Middle frontal gyrus (tissue), 1 donor: ENCODE measurements at regions not wholly inside any gene's neighbourhood (a gene's known extent, or its start where the extent isn't known, plus 50 kb on each side); places are given as distances from the start of the nearest gene placed in this dataset.
"Not testable (repeated sequence)": the region's sequence is repeated elsewhere in the genome, so short reads cannot be mapped to it uniquely, and the experiment has no call there.

Experiments used
- DNase-seq: peaks from one replicate; pipeline ENCODE4 v3.0.0-alpha.2; 2015; ENCODE audit warnings: low spot score; ENCODE audit errors: extremely low spot score

- DNase-seq, result no peak
These were observed 1392.9 kb upstream of the NUDT12 start for GRCh38 chr5:104955479-104955878.

- DNase-seq, result no peak
These were observed 1390.3 kb upstream of the NUDT12 start for GRCh38 chr5:104952876-104953275.

GRCh38 chr5:104951829-104952228 lies 1389.2 kb upstream of the NUDT12 start:
- DNase-seq, result no peak

- no peak for DNase-seq
These were observed 1384.5 kb upstream of the NUDT12 start for GRCh38 chr5:104947076-104947475.

DNA sequence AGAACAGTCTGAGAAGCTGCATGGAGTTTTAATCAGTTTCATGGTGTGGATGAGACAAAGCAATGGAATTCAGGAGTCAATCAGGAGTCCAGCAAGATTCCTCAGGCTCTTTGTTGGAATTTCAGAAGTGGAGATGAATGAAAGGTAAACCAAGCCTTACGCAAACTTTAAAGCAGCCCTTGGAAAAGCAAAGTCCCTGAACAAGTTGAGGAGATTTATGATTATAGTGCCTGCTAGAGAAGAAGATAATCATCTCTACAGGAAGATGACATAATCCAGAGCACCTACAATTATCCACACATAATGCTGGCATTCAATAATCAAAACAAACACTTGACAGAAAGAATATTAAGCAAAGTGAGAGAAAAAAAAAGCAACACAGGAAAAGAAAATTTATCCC lies 1380.1 kb upstream of the NUDT12 start:
- DNase-seq, result no peak

DNA sequence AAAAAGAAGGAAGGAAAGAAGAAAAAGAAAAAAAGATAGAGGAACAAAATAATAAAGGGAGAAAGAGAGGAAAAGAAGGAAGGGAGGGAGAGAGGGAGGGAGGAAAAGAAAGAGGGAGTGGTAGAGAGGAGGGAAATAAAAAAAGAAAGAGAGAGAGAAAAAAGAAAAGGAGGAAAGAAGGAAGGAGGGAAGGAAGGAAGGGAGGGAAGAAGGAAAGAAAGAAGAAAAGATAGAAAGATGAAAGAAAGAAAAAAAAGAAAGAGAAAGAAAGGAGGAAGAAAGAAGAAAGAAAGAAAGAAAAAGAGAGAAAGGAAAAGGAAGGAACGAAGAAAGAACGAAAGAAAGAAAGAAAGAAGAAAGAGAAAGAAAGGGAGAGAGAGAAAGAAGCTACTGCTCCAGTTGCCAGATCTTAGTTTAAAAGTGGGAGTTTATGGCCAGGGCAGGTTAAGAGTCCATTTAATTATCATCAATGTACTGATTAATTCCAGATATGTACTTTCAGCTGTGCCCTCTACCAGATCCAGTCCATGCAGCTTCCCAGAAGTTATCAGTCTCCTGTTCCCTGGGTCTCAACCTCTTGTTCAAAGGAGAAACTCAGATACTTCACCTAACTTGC lies 1378.5 kb upstream of the NUDT12 start:
- no peak for DNase-seq

- no peak for DNase-seq
These were observed 1375.0 kb upstream of the NUDT12 start for GRCh38 chr5:104937598-104937997.

- DNase-seq, result no peak
These were observed 1369.8 kb upstream of the NUDT12 start for GRCh38 chr5:104932431-104932830.

DNA sequence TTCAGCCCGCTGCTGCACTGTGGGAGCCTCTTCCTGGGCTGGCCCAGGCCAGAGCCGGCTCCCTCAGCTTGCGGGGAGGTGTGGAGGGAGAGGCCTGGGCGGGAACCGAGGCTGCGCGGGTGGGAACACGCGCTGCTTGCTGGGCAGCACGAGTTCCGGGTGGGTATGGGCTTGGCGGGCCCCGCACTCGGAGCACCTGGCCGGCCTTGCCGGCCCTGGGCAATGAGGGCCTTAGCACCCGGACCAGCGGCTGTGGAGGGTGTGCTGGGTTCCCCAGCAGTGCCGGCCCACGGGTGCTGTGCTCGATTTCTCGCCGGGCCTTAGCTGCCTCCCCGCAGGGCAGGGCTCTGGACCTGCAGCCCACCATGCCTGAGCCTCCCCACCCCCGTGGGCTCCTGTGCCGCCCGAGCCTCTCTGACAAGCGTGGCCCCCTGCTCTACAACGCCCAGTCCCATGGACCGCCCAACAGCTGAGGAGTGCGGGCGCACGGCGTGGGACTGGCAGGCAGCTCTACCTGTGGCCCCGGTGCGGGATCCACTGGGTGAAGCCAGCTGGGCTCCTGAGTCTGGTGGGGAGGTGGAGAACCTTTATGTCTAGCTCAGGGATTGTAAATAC lies 1366.4 kb upstream of the NUDT12 start:
- no peak for DNase-seq

DNA sequence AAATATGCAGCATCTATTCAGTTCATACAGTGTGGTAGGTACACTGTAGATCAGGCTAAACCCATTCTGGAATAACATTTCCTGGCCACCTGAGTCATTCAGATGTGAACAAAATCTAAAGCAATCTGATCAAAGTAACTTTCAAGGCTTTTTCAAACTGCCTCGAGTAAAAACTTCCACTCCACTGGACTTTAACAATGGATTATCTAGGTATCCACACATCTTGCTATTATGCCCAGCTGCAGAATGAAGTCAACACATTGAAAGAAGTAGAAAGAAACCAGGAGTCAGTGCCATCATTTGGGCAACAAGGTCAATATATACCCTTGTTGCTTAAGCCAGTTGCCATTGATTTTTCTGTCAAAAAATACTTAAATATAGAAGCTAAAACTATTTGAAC lies 1352.6 kb upstream of the NUDT12 start:
- DNase-seq, result no peak

DNA sequence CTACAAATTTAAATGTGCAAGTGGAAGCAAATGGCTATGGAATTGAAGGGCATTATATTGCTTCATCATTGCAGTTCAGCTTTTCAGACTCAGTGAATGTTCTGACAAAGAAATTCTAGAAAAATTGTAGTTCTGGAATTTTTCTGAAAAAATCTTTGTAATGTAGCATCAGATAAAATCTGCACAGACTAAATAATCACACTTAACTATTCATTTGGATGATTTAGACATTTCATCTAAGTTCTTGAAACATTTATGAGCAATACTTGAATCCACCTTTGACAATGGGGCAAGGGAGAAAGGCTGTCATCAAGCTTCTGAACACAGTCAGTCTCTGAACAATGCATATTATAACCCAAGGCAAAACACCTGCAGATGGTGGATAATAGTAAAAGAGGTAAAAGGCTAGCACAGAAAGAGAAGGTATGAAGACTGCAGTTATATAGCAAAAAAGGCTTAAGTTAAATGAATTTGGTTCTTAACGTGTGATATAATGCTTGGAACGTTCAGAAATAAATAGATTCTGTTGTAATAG lies 1352.0 kb upstream of the NUDT12 start:
- no peak for DNase-seq

GRCh38 chr5:104913841-104914281 lies 1351.3 kb upstream of the NUDT12 start:
- no peak for DNase-seq

DNA sequence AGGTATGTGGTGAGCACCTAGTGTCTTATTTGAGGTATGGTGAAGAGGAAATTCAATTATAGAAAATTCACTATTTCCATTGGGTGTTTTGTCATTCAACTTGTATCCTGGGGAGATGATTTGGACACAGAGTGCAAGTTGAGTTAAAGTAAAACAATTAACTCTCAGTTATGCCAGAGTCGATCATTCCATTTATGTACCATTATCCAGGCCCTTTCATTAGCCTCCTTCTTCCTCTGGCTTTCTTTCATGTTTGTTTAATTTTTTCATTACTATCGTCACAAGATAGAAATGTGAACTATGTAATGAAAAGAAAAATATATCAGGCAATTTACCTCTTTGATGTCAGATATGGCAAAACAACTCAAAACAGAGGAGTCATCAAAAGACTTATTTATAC lies 1347.2 kb upstream of the NUDT12 start:
- DNase-seq, result no peak

GRCh38 chr5:104904561-104904960 lies 1342.0 kb upstream of the NUDT12 start:
- DNase-seq, result no peak

DNA sequence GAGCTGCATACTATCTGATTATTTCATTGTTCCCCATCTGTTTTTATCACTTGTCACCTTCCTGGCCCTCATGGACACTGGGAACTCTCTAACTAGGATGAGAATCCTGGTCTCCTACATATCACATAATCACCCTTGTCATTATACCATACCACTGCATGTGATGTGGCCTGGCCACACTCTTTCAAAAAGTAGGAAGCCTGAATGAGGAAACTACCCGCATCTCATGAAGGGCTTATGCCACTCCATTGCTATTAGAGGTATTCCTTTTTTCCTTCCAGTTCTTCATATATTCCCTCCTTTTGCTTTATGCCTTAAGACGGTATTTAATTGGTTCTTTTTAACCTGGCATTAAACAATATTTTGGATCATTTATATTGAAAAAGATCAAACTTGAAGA lies 1341.4 kb upstream of the NUDT12 start:
- no peak for DNase-seq

- peak; percentile 6 for DNase-seq
These were observed 1329.0 kb upstream of the NUDT12 start for GRCh38 chr5:104891596-104891995.

DNA sequence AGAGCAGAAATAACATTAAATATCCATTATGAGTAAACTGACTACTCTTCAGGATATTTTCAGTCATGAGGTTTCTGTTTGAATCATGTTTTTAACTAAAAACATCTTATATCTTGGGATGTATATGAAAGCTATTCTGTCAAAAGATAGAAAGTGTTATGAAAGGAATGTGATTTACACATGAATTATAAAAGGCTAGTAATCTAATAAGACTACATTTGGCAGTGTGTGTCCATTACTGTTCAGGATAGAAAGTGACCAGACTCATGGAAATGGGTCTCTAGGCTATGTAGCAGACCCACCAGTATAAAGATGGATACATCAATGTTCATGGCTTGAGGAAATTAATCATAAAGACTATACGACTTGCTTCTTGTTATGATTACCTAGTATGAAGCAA lies 1328.2 kb upstream of the NUDT12 start:
- DNase-seq, result no peak

DNA sequence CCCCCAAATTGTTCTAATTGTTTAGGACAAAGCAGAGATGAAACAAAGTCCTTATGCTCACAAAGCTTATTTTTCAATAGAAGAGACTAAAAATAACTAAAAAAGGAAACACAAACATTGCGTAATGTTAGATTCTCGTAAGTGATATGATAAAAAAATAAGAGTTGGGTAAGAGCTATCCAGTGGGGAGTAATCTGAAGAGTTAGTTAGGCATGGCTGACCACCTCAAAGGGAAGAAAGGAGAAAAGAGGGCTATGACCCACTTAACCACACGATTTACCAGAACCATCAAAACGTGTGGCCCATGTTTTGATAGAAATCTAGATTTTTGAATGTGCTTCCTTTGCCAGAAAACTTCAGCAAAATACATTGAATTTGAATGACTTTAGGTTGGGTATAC lies 1296.8 kb upstream of the NUDT12 start:
- DNase-seq, result no peak

DNA sequence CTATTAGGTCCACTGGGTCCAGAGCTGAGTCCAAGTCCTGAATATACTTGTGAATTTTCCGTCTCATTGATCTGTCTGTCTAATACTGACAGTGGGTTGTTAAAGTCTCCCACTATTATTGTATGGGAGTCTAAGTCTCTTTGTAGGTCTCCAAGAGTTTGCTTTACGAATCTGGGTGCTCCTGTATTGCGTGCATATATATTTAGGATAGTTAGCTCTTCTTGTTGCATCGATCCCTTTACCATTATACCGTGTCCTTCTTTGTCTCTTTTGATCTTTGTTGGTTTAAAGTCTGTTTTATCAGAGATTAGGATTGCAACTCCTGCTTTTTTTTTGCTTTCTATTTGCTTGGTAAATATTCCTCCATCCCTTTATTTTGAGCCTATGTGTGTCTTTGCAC lies 1289.5 kb upstream of the NUDT12 start:
- DNase-seq, result not testable (repeated sequence)

DNA sequence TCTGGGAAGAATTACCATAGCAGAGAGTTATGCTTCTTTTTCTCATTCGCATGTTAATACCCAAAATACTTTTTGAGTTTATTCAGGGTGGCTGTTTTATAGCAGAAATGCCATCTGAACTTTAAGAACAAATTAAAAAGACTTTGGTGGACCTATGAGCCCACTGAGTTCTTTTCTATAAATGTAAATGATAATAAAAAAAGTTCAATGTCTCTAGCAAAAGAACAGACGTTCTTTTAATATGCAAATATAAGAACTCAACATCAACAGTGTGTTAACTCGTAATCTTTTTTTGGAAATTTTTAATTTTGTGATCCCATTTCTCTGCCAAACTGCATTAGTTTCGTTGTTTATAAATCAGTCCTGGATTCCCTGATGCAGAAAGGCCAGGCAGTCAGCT lies 1283.0 kb upstream of the NUDT12 start:
- DNase-seq, result no peak

GRCh38 chr5:104843822-104844221 lies 1281.2 kb upstream of the NUDT12 start:
- no peak for DNase-seq

DNA sequence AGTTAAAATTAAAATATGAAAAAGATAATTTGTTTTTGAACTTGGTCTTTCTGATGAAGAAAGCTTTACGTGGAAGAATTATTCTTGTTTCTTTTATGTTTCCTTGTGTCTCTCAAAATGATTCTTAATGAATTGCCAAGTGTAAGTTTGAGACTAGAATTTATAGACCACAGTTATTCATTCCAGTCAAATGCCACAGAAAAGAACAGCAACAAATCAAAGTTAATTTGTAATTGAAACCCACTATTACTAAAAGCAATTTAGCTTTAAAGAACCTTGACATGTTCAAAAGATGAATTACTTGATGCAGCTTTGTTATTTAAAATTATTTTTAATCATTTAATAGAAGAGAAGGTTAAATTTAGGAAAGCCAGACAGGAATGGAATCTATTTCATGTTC lies 1277.7 kb upstream of the NUDT12 start:
- no peak for DNase-seq

- DNase-seq, result not testable (repeated sequence)
These were observed 1268.9 kb upstream of the NUDT12 start for GRCh38 chr5:104831515-104831914.
